Astrocyte (in vitro differentiated cells and primary cell): ENCODE measurements at regions not wholly inside any gene's neighbourhood (a gene's known extent, or its start where the extent isn't known, plus 50 kb on each side); places are given as distances from the start of the nearest gene placed in this dataset.

Source experiments
- EZH2 ChIP-seq: IDR thresholded peaks from 2 replicates; pipeline ENCODE4 v1.6.1; 2012; ENCODE audit warnings: mild to moderate bottlenecking, low read length, inconsistent platforms; ENCODE audit not compliant: insufficient read depth
- TF ChIP-seq, protein P1 (sequence below): IDR thresholded peaks from 2 replicates; pipeline ENCODE4 v1.5.1; 2011; ENCODE audit warnings: low read depth, mild to moderate bottlenecking, inconsistent platforms, low read length, moderate library complexity; ENCODE audit not compliant: insufficient read depth

DNA sequence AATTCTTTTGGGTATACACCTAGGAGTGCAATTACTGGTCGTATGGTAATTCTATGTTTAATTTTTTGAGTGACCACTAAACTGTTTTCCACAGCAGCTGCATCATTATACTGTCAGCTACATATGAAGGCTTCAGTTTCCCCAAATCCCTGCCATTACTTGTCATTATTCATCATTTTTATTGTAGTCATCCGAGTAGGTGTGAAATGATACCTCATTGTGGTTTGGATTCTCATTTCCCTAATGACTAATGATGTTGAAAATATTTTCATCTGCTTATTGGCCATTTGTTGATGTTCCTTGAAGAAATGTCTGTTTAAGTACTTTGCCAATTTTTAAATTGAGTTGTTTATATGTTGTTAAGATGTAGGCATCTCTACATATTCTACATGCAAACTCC, 633.6 kb upstream of the IMPG1 start:
- TF ChIP-seq, protein P1, sequence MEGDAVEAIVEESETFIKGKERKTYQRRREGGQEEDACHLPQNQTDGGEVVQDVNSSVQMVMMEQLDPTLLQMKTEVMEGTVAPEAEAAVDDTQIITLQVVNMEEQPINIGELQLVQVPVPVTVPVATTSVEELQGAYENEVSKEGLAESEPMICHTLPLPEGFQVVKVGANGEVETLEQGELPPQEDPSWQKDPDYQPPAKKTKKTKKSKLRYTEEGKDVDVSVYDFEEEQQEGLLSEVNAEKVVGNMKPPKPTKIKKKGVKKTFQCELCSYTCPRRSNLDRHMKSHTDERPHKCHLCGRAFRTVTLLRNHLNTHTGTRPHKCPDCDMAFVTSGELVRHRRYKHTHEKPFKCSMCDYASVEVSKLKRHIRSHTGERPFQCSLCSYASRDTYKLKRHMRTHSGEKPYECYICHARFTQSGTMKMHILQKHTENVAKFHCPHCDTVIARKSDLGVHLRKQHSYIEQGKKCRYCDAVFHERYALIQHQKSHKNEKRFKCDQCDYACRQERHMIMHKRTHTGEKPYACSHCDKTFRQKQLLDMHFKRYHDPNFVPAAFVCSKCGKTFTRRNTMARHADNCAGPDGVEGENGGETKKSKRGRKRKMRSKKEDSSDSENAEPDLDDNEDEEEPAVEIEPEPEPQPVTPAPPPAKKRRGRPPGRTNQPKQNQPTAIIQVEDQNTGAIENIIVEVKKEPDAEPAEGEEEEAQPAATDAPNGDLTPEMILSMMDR = no peak
- TF ChIP-seq EZH2 = no peak
